SK-N-SH (cell line): ENCODE measurements at regions not wholly inside any gene's neighbourhood (a gene's known extent, or its start where the extent isn't known, plus 50 kb on each side); places are given as distances from the start of the nearest gene placed in this dataset.

Experiments
- EP300 ChIP-seq, 2 experiments: IDR thresholded peaks; 2 replicates each; pipeline versions ENCODE4 v1.4.0 to v1.6.1; 2012; ENCODE audit warnings: borderline replicate concordance in 1 of 2, low read depth in 1 of 2, low read length in 1 of 2
- RFX5 ChIP-seq: IDR thresholded peaks from 2 replicates; pipeline ENCODE4 v1.6.1; 2012; ENCODE audit warnings: mild to moderate bottlenecking, improper control_type of control experiment, low read length
- TF ChIP-seq, protein P1 (sequence below): fragments of 150-350 bp; IDR thresholded peaks from 2 replicates; pipeline ENCODE4 v1.6.1; 2017; ENCODE audit warnings: antibody characterized with exemption, low read length, low read depth, borderline replicate concordance
- TF ChIP-seq, protein P2 (sequence below): IDR thresholded peaks from 2 replicates; pipeline ENCODE4 v1.6.1; 2012; ENCODE audit warnings: mild to moderate bottlenecking, low read depth, low read length, moderate library complexity
- TF ChIP-seq, protein P3 (sequence below): fragments of 200-600 bp; sonication (generic); IDR thresholded peaks from 2 replicates; pipeline ENCODE4 v1.6.1; 2017; ENCODE audit warnings: antibody characterized with exemption, mild to moderate bottlenecking, moderate library complexity
- TF ChIP-seq, protein P4 (sequence below): IDR thresholded peaks from 2 replicates; pipeline ENCODE4; 2012

DNA sequence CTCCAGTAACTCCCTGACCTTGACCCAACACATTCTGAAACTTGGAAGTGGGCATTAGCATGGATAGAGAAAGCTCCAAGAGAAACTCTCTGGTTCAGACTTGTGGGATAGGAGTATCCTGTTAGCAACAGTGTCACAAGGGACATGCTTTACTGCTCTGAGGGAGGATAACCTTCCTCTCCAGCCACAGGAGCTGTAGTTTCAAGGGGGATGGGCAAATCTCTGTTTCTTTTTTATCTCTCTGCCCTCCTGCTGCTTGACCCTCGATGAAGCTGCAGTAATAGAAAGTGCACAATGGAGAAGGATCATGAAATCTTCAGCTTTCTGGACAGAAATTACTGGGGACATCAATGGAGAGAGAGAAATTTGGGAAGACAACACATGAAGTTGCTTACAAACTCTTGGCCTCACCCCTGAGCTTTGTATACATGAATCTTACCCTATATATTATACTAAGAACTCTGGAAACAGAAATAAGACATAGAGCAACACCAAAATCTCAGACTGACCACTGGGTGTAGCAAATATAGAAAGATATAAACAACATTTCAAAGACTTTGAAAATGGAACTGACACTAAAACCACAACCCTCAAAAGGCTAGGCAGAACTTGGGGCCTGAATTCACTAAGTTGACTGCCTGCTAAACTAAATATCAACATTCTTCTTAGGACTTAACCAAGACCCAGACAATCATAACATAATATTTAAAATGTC is 471.0 kb upstream of the MEF2C start:
- TF ChIP-seq RFX5: no peak
- TF ChIP-seq, protein P1, sequence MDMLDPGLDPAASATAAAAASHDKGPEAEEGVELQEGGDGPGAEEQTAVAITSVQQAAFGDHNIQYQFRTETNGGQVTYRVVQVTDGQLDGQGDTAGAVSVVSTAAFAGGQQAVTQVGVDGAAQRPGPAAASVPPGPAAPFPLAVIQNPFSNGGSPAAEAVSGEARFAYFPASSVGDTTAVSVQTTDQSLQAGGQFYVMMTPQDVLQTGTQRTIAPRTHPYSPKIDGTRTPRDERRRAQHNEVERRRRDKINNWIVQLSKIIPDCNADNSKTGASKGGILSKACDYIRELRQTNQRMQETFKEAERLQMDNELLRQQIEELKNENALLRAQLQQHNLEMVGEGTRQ: no peak
- TF ChIP-seq, protein P2, sequence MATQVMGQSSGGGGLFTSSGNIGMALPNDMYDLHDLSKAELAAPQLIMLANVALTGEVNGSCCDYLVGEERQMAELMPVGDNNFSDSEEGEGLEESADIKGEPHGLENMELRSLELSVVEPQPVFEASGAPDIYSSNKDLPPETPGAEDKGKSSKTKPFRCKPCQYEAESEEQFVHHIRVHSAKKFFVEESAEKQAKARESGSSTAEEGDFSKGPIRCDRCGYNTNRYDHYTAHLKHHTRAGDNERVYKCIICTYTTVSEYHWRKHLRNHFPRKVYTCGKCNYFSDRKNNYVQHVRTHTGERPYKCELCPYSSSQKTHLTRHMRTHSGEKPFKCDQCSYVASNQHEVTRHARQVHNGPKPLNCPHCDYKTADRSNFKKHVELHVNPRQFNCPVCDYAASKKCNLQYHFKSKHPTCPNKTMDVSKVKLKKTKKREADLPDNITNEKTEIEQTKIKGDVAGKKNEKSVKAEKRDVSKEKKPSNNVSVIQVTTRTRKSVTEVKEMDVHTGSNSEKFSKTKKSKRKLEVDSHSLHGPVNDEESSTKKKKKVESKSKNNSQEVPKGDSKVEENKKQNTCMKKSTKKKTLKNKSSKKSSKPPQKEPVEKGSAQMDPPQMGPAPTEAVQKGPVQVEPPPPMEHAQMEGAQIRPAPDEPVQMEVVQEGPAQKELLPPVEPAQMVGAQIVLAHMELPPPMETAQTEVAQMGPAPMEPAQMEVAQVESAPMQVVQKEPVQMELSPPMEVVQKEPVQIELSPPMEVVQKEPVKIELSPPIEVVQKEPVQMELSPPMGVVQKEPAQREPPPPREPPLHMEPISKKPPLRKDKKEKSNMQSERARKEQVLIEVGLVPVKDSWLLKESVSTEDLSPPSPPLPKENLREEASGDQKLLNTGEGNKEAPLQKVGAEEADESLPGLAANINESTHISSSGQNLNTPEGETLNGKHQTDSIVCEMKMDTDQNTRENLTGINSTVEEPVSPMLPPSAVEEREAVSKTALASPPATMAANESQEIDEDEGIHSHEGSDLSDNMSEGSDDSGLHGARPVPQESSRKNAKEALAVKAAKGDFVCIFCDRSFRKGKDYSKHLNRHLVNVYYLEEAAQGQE: no peak
- no peak for TF ChIP-seq EP300 (IDR thresholded peaks at IDR 0.05; ENCODE audit: borderline replicate concordance in 1 of 2, low read depth in 1 of 2, low read length in 1 of 2)
- TF ChIP-seq, protein P3, sequence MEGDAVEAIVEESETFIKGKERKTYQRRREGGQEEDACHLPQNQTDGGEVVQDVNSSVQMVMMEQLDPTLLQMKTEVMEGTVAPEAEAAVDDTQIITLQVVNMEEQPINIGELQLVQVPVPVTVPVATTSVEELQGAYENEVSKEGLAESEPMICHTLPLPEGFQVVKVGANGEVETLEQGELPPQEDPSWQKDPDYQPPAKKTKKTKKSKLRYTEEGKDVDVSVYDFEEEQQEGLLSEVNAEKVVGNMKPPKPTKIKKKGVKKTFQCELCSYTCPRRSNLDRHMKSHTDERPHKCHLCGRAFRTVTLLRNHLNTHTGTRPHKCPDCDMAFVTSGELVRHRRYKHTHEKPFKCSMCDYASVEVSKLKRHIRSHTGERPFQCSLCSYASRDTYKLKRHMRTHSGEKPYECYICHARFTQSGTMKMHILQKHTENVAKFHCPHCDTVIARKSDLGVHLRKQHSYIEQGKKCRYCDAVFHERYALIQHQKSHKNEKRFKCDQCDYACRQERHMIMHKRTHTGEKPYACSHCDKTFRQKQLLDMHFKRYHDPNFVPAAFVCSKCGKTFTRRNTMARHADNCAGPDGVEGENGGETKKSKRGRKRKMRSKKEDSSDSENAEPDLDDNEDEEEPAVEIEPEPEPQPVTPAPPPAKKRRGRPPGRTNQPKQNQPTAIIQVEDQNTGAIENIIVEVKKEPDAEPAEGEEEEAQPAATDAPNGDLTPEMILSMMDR: no peak
- TF ChIP-seq, protein P4, sequence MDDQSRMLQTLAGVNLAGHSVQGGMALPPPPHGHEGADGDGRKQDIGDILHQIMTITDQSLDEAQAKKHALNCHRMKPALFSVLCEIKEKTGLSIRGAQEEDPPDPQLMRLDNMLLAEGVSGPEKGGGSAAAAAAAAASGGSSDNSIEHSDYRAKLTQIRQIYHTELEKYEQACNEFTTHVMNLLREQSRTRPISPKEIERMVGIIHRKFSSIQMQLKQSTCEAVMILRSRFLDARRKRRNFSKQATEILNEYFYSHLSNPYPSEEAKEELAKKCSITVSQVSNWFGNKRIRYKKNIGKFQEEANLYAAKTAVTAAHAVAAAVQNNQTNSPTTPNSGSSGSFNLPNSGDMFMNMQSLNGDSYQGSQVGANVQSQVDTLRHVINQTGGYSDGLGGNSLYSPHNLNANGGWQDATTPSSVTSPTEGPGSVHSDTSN: no peak
